H9 (cell line): ENCODE measurements at regions not wholly inside any gene's neighbourhood (a gene's known extent, or its start where the extent isn't known, plus 50 kb on each side); places are given as distances from the start of the nearest gene placed in this dataset.

Experiments
- DNase-seq: peaks from one replicate; pipeline ENCODE4 v3.0.0-alpha.2; 2017
- H2AFZ ChIP-seq: one replicate; pipeline ENCODE4 v1.6.1; 2013; ENCODE audit warnings: mild to moderate bottlenecking, low read length, control low read depth, moderate library complexity
- H2AK5ac ChIP-seq: 2 replicates; pipeline ENCODE4 v1.6.1; 2013; ENCODE audit warnings: low read length, control low read depth, mixed read lengths; ENCODE audit not compliant: insufficient read length
- H2BK120ac ChIP-seq: one replicate; pipeline ENCODE4 v1.6.1; 2013; ENCODE audit warnings: low read depth, mild to moderate bottlenecking, low read length, control low read depth, inconsistent platforms; ENCODE audit not compliant: poor library complexity, severe bottlenecking
- H2BK12ac ChIP-seq: 2 replicates; pipeline ENCODE4 v1.6.1; 2013; ENCODE audit warnings: low read length, control low read depth, mixed read lengths, low read depth; ENCODE audit not compliant: insufficient read length
- H2BK15ac ChIP-seq: 2 replicates; pipeline ENCODE4 v1.6.1; 2013; ENCODE audit warnings: low read depth, low read length, control low read depth
- H2BK20ac ChIP-seq: one replicate; pipeline ENCODE4 v1.6.1; 2013; ENCODE audit warnings: low read depth, mild to moderate bottlenecking, low read length, control low read depth, inconsistent platforms; ENCODE audit not compliant: poor library complexity, severe bottlenecking
- H2BK5ac ChIP-seq: 2 replicates; pipeline ENCODE4 v1.6.1; 2013; ENCODE audit warnings: low read length, control low read depth, mixed read lengths; ENCODE audit not compliant: insufficient read length
- H3K14ac ChIP-seq: 2 replicates; pipeline ENCODE4 v1.6.1; 2013; ENCODE audit warnings: low read length, control low read depth; ENCODE audit not compliant: insufficient read depth
- H3K18ac ChIP-seq: 2 replicates; pipeline ENCODE4 v1.6.1; 2013; ENCODE audit warnings: low read depth, mild to moderate bottlenecking, mixed read lengths, low read length, control low read depth; ENCODE audit not compliant: insufficient read length
- H3K23ac ChIP-seq: 2 replicates; pipeline ENCODE4 v1.6.1; 2013; ENCODE audit warnings: low read length, control low read depth, mixed read lengths, low read depth; ENCODE audit not compliant: insufficient read length
- H3K23me2 ChIP-seq: 2 replicates; pipeline ENCODE4 v1.6.1; 2013; ENCODE audit warnings: low read depth, mild to moderate bottlenecking, mixed read lengths, low read length, control low read depth; ENCODE audit not compliant: insufficient read length, poor library complexity, severe bottlenecking
- H3K27ac ChIP-seq: 2 replicates; pipeline ENCODE4 v1.5.1; 2013; ENCODE audit warnings: low read length, control low read depth, mixed read lengths, low read depth; ENCODE audit not compliant: insufficient read length
- H3K27me3 ChIP-seq: 2 replicates; pipeline ENCODE4 v1.6.1; 2013; ENCODE audit warnings: low read length, control low read depth, inconsistent platforms; ENCODE audit not compliant: insufficient read depth
- H3K4ac ChIP-seq: 2 replicates; pipeline ENCODE4 v1.6.1; 2013; ENCODE audit warnings: low read depth, mild to moderate bottlenecking, control low read depth, inconsistent platforms, low read length, moderate library complexity
- H3K4me1 ChIP-seq: 2 replicates; pipeline ENCODE4 v1.6.1; 2013; ENCODE audit warnings: low read length, control low read depth, inconsistent platforms; ENCODE audit not compliant: insufficient read depth
- H3K4me2 ChIP-seq: 2 replicates; pipeline ENCODE4 v1.6.1; 2013; ENCODE audit warnings: low read length, control low read depth, mixed read lengths; ENCODE audit not compliant: insufficient read length, insufficient read depth
- H3K56ac ChIP-seq: 2 replicates; pipeline ENCODE4 v1.6.1; 2013; ENCODE audit warnings: low read depth, mild to moderate bottlenecking, mixed read lengths, low read length, control low read depth; ENCODE audit not compliant: insufficient read length
- H3K79me1 ChIP-seq: 2 replicates; pipeline ENCODE4 v1.6.1; 2013; ENCODE audit warnings: low read depth, mild to moderate bottlenecking, moderate library complexity, low read length, control low read depth, inconsistent platforms; ENCODE audit not compliant: insufficient read depth, poor library complexity, severe bottlenecking
- H3K79me2 ChIP-seq: 2 replicates; pipeline ENCODE4 v1.6.1; 2013; ENCODE audit warnings: low read length, control low read depth, inconsistent platforms; ENCODE audit not compliant: insufficient read depth
- H3K9ac ChIP-seq: 2 replicates; pipeline ENCODE4 v1.6.1; 2013; ENCODE audit warnings: low read length, control low read depth, mixed read lengths; ENCODE audit not compliant: insufficient read length; ENCODE audit errors: extremely low read depth
- H3K9me3 ChIP-seq: one replicate; pipeline ENCODE4 v1.6.1; 2013; ENCODE audit warnings: low read depth, low read length, inconsistent platforms; ENCODE audit not compliant: control insufficient read depth
- H3T11ph ChIP-seq: one replicate; pipeline ENCODE4 v1.6.1; 2013; ENCODE audit warnings: mild to moderate bottlenecking, low read length, control low read depth, inconsistent platforms
- H4K20me1 ChIP-seq: one replicate; pipeline ENCODE4 v1.6.1; 2013; ENCODE audit not compliant: control insufficient read depth, insufficient read length, insufficient read depth
- H4K5ac ChIP-seq: 2 replicates; pipeline ENCODE4 v1.6.1; 2013; ENCODE audit warnings: low read depth, mild to moderate bottlenecking, mixed read lengths, low read length, control low read depth; ENCODE audit not compliant: insufficient read length
- H4K8ac ChIP-seq: replicated peaks from 2 replicates; pipeline ENCODE4 v1.6.1; 2013; ENCODE audit warnings: low read length, control low read depth, mixed read lengths, low read depth; ENCODE audit not compliant: insufficient read length
- H4K91ac ChIP-seq: 2 replicates; pipeline ENCODE4 v1.6.1; 2013; ENCODE audit warnings: low read depth, mild to moderate bottlenecking, moderate library complexity, mixed read lengths, low read length, control low read depth; ENCODE audit not compliant: insufficient read length
- H3K27ac Mint-ChIP-seq, 3 experiments: 2 replicates in 2 of 3; 3 replicates in 1 of 3; pipeline ENCODE4 v1.8.0; 2020 to 2021; ENCODE audit warnings: mixed read lengths in 3 of 3, mild to moderate bottlenecking in 1 of 3, moderate library complexity in 1 of 3
- H3K27me3 Mint-ChIP-seq: 2 replicates; pipeline ENCODE4 v1.8.0; 2021; ENCODE audit warnings: low read depth, mild to moderate bottlenecking, moderate library complexity, mixed read lengths
- H3K36me3 Mint-ChIP-seq, 3 experiments: 2 replicates in 2 of 3; 3 replicates in 1 of 3; pipeline ENCODE4 v1.8.0; 2020 to 2021; ENCODE audit warnings: low read depth in 3 of 3, mixed read lengths in 3 of 3; ENCODE audit not compliant: insufficient read depth in 1 of 3
- H3K4me1 Mint-ChIP-seq, 2 experiments: 2 replicates each; pipeline ENCODE4 v1.8.0; 2020; ENCODE audit warnings: mixed read lengths in 2 of 2
- H3K4me3 Mint-ChIP-seq, 2 experiments: 2 replicates in 1 of 2; 3 replicates in 1 of 2; pipeline ENCODE4 v1.8.0; 2020 to 2021; ENCODE audit warnings: mild to moderate bottlenecking in 2 of 2, mixed read lengths in 2 of 2, moderate library complexity in 1 of 2
- H3K9me3 Mint-ChIP-seq, 2 experiments: 2 replicates in 1 of 2; 3 replicates in 1 of 2; pipeline ENCODE4 v1.8.0; 2020; ENCODE audit warnings: mild to moderate bottlenecking in 2 of 2, mixed read lengths in 2 of 2, moderate library complexity in 1 of 2
- WGBS: extraction: QIAGEN DNeasy Blood & Tissue Kit; methylation state at CpG from one replicate; pipeline ENCODE4 v1.1.7; 2013; ENCODE audit warnings: missing lambda C conversion rate, low lambda C conversion rate, mixed read lengths; ENCODE audit not compliant: insufficient read length; ENCODE audit errors: extremely low coverage; 5-methylcytosine and 5-hydroxymethylcytosine counted together
- TF ChIP-seq, protein P1 (sequence below): fragments of 200-600 bp; sonication (generic); conservative IDR thresholded peaks from 3 replicates; pipeline ENCODE4 v1.8.0; 2021; ENCODE audit warnings: antibody characterized with exemption, mild to moderate bottlenecking

- Histone ChIP-seq H3K27ac (no peak overlapping the region), H4K91ac (no peak overlapping the region), H2BK12ac (no peak overlapping the region), H2BK5ac (no peak overlapping the region), H3K14ac (no peak overlapping the region), H2BK20ac (no peak overlapping the region), H3K9me3 (no peaks in the 10 kb centered on the region), H3K4me2 (no peak overlapping the region), H3K4me1 (no peaks in the 10 kb centered on the region), H3K18ac (no peak overlapping the region), H2AFZ (no peak overlapping the region), H3K4ac (no peak overlapping the region), H4K20me1 (no peaks in the 10 kb centered on the region), H2AK5ac (no peak overlapping the region), H3K9ac (no peak overlapping the region), H3K56ac (no peak overlapping the region), H2BK120ac (no peak overlapping the region), H3K23ac (no peak overlapping the region), H3K79me2 (no peaks in the 10 kb centered on the region), H3K79me1 (no peaks in the 10 kb centered on the region), H2BK15ac (no peak overlapping the region), H3K27me3 (no peaks in the 10 kb centered on the region), H4K8ac (no peak overlapping the region), H3K23me2 (no peaks in the 10 kb centered on the region), H4K5ac (no peak overlapping the region), H3T11ph (no peak overlapping the region)
- Mint-ChIP-seq H3K9me3 (no peaks in the 10 kb centered on the region; a peak in 1 of 5 replicates), H3K36me3 (no peaks in the 10 kb centered on the region), H3K4me1 (peaks cover 5 to 10% of the 10 kb centered on the region in 2 experiments), H3K27me3 (no peaks in the 10 kb centered on the region), H3K27ac (no peak overlapping the region), H3K4me3 (no peak overlapping the region)
- no CpG with 5 or more reads among the region's 1 CpG for WGBS
- DNase-seq: no peak
- TF ChIP-seq, protein P1, sequence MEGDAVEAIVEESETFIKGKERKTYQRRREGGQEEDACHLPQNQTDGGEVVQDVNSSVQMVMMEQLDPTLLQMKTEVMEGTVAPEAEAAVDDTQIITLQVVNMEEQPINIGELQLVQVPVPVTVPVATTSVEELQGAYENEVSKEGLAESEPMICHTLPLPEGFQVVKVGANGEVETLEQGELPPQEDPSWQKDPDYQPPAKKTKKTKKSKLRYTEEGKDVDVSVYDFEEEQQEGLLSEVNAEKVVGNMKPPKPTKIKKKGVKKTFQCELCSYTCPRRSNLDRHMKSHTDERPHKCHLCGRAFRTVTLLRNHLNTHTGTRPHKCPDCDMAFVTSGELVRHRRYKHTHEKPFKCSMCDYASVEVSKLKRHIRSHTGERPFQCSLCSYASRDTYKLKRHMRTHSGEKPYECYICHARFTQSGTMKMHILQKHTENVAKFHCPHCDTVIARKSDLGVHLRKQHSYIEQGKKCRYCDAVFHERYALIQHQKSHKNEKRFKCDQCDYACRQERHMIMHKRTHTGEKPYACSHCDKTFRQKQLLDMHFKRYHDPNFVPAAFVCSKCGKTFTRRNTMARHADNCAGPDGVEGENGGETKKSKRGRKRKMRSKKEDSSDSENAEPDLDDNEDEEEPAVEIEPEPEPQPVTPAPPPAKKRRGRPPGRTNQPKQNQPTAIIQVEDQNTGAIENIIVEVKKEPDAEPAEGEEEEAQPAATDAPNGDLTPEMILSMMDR: no peak
These were observed 190.3 kb downstream of the KLHL28 start for GRCh38 chr14:44771496-44771895.
